GM19324 (cell line): ENCODE measurements at regions not wholly inside any gene's neighbourhood (a gene's known extent, or its start where the extent isn't known, plus 50 kb on each side); places are given as distances from the start of the nearest gene placed in this dataset.

Experiments used
- ATAC-seq: cut with Tn5 transposase; IDR thresholded peaks from one replicate; pipeline ENCODE4 v1.9.1; 2021; ENCODE audit warnings: mild to moderate bottlenecking, moderate library complexity; ENCODE audit not compliant: unreplicated experiment, low FRiP score

- ATAC-seq = no peak
These were observed 138.7 kb upstream of the ZNF648 start for GRCh38 chr1:182200025-182200812.

DNA sequence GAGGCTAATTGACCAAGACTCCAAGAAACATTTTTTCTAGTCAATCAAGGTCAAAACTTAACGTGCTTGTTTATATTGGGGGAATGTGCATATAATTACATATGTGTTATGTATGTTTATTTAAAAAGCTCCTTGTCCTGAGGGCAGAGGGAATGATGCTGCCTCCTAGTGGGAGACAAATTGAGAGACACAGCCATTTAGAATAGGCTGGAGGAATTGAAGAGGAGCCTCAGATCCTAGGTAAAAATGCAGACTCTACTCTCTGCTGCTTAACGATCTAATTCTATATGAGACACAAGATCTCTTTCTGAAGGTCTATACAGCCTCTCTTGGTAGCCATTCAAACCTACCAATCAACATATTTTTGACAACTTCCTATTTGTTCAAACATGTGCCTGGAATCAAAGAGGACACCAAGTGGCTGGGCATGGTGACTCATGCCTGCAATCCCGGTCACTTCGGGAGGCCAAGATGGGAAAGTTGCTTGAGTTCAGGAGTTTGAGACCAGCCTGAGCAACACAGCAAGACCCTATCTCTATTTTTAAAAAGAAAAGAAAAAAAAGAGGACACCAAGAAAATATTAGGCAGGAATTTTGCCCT lies 136.6 kb upstream of the ZNF648 start:
- no peak for ATAC-seq

GRCh38 chr1:182196897-182197870 lies 135.7 kb upstream of the ZNF648 start:
- ATAC-seq = no peak

- ATAC-seq = no peak
These were observed 134.2 kb upstream of the ZNF648 start for GRCh38 chr1:182195733-182196132.

GRCh38 chr1:182193908-182194550 lies 132.5 kb upstream of the ZNF648 start:
- ATAC-seq = no peak

DNA sequence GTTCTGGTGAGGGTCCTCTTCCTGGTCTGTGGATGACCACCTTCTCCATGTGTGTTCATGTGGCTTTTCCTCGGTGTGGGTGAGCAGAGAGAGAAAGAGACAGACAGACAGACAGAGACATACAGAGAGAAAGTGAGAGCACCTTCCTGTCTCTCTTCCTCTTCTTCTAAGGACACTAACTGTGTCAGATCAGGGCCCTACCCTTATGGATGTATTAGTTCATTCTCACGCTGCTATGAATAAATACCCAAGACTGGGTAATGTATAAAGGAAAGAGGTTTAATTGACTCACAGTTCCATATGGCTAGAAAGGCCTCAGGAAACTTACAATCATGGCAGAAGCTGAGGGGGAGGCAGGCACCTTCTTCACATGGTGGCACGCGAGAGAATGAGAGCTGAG lies 131.5 kb upstream of the ZNF648 start:
- ATAC-seq = no peak

DNA sequence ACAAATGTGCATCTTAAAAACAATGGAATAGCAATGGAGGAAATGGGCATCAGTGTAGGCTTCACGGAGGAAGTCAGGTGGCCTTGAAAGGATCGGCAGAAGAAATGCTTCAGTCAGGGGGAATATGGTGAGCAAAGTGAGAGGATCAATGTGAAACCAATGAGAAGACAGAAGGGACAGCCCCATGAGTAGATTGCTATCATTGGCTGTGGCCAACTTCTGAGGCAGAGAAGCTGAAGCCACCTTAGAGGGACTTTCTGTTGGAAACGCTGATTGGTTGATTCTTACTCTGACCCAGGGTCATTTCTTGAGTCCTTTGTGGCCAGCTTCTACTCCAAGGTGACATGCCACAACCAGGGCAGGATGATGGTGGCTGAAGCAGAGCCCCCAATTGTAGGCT lies 130.7 kb upstream of the ZNF648 start:
- ATAC-seq = no peak

DNA sequence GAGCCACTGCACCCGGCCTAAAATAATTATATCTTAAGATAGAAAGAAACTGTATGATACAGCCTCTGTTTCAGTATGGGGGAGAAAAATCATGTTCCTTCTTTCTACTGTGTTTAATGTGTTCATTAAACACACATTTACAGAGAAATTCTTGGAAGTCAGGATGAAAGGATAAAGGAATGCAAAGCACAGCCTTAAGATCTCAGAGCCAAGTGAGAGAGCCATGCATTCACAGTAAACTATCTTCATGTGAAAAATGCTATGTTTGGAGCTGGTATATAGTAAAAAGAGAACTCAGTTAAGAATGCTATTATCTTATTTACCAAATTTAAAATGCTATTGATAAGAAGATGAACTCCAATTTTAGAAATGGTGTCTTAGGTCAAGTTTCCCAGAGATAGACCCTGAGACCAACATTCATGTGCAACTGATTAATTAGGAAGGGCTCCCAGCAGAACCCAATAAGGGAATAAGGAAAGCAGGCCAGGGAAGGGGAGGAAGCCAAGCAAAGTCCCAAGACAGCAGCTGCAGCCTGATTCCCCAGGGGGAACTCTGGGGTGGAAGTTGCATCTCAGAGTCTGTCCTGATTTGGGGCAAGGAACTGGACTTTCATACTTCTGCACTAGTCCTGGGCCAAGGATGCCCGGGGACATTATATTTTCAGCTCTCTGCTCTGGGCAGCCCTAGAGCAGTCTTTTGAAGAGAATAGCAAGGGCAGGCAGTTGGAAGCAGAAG lies 130.0 kb upstream of the ZNF648 start:
- ATAC-seq = no peak

- no peak for ATAC-seq
These were observed 128.1 kb upstream of the ZNF648 start for GRCh38 chr1:182189535-182190066.

GRCh38 chr1:182186757-182187146 lies 125.2 kb upstream of the ZNF648 start:
- ATAC-seq = no peak

GRCh38 chr1:182185842-182186756 lies 124.6 kb upstream of the ZNF648 start:
- ATAC-seq = no peak

- no peak for ATAC-seq
These were observed 123.6 kb upstream of the ZNF648 start for GRCh38 chr1:182185136-182185535.

GRCh38 chr1:182183606-182184005 lies 122.1 kb upstream of the ZNF648 start:
- no peak for ATAC-seq

GRCh38 chr1:182182311-182182710 lies 120.8 kb upstream of the ZNF648 start:
- ATAC-seq = no peak

DNA sequence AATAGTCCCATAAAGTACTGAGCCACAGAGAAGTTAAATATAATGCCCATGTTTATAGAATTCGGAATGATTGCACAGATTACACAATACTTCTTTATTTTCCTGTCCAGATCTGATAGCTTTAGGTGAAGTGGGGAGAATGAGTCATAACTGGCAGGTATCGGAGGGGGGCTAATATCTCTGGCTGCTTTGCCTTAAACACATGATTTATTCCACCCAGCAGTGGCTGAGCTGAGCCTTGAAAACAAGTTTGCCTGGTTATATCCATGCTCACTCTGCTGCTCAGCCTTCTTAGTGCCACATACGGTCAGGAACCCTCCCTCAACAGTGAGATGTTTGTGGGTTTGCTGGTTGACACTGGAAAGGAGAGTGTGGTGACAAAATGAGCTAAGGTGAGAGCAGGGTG lies 119.7 kb upstream of the ZNF648 start:
- no peak for ATAC-seq

DNA sequence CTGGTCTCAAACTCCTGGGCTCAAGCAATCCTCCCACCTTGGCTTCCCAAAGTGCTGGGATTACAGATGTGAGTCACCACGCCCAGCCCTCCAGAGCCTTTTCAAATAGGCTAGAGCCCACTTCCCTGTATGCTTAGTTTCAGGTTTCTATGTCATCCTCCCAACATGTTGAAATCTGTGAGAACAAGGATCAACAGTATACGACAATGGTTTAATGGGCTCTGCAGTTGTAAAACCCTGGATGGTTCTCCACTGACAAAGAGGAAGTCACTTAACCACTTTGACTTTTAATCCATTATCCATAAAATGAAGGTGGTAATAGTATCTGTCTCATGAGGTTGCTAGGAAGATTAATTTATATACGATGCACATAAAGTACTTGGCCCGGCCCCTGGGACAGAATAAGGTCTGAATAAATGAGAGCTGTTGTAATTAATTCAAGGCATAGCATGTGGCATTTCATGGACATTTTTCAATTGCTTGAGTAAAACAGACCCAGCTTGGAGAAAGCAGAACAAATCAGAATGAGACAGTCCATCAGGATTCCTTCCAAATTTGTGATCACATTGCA lies 113.9 kb upstream of the ZNF648 start:
- no peak for ATAC-seq

DNA sequence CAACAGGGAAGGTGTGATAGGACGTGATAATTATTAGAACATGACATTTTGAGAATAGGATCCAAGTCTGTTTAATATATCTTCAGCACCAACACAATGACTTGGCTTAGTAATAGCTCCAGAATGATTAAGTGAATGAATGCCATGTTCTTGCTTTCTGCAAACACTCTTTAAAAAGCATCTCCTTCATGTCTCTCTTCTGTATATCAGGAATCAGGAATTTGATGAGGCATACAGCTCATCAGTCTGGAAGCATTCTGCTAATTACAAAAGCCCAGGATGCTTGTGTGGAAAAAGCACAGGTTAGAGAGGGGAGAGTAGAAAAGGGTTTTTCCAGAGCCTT lies 113.0 kb upstream of the ZNF648 start:
- ATAC-seq = no peak

GRCh38 chr1:182173808-182174512 lies 112.4 kb upstream of the ZNF648 start:
- ATAC-seq = no peak
